ENCODE measurements at regions not wholly inside any gene's neighbourhood (a gene's known extent, or its start where the extent isn't known, plus 50 kb on each side); places are given as distances from the start of the nearest gene placed in this dataset.

DNA sequence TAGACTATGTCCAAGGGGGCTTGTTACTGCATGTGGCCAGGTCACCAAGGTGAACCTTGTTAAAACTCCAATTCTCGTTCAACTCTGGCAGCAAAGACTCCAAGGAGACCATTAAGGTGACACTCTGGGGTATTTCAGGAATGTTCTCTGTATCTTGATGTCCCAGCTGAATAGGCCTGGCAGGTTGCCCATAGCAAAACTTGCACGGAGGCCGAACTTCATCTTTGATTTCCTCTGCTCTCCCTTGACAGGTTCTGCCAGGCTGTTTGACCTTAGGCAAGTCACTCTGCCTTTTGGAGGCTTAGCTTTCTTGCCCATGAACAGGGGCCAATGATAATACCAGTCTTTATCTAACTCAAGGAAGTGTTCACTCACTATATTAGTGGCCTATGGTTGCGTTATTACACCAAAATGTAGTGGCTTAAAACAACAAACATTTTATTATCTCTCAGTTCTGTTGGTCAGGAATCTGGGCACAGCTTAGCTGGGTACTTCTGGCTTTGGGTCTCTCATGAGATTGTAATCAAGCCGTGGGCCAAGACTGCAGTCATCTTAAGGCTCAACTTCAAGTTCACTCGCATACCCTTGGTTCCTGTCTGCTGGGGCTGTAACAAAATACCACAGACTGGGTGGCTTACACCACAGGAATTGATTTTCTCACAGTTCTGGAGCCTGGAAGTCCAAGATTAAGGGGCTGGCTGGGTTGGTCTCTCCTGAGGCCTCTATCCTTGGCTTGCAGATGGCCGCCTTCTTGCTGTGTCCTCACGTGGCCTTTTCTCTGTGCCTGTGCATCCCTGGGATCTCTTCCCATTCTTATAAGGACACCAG, 168.5 kb downstream of the UTP18 start:
- TF ChIP-seq EZH2 (IDR thresholded peaks at IDR 0.05) (no peak), POLR2AphosphoS5 (IDR thresholded peaks at IDR 0.05; ENCODE audit: borderline replicate concordance, low read depth, low read length) (no peak), FOXP2 (optimal IDR thresholded peaks at IDR 0.05; ENCODE audit: control extremely low read depth, extremely low read length, insufficient read depth) (no peak)
